NCI-H128 (cell line): ENCODE measurements at regions not wholly inside any gene's neighbourhood (a gene's known extent, or its start where the extent isn't known, plus 50 kb on each side); places are given as distances from the start of the nearest gene placed in this dataset.
"Not testable (repeated sequence)": the region's sequence is repeated elsewhere in the genome, so short reads cannot be mapped to it uniquely, and the experiment has no call there.

Experiments used
- DNase-seq: peaks from one replicate; lab custom pipeline; 2025; ENCODE audit not compliant: unreplicated experiment; lab: John Stamatoyannopoulos, UW

DNA sequence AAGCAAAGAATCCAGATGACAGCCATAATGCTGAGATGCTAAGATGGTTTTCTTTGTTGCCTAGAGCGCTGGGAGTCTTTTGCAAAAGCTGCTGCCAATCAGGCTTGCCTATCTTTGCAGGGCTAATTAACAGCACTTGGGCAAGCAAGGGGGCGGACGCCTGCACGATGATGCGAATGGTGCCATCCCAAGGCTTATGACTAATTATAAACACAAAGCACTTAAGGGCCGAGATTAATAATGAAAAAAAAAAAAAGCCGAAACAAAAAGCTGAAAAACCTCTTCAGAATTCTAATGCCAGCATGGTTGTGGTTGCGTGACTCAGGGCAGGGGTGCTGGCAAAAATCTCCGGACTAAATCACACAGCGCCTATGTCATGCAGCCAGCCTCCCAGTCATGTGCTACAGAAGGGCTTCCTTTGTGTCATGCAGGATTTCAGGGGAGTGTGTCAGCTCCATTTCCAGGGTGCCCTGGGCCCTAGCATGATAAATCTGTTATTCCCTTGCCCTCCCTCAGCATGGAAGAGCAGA, 185.0 kb upstream of the ANKRD28 start:
- DNase-seq = no peak

DNA sequence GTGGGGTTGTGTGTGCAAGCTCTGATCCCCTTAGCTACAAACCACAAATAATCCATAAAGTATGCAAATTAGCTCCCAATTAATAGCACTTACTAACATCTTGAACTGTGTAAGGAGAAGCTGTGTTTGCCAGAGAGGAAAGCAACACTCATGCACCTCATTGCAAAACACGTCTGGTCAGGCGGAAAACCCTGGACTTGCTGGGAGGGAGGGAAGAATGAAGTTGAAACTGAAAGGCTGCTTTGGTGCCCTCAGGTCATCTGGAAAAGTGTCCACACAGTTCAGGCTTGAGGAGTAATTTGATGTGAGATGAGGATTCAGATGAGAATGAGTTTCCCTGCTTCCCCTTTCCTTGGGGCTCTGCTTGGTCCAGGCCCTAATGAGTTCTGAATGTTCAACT, 185.5 kb upstream of the ANKRD28 start:
- no peak for DNase-seq

DNA sequence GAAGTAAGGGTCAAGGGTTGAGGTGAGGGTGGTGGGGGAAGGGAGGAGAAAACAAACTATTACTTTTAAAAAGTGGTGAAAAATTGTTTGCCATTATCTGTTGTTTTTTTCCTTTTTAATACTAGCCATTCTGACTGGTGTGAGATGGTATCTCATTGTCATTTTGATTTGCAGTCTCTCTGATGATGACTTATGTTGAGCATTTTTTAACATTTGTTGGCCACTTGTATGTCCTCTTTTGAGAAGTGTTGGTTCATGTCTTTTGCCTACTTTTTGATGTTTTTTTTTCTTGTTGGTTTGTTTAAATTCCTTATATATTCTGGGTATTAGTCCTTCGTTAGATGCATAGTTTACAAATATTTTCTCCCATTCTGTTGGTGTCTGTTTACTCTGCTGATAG, 185.9 kb upstream of the ANKRD28 start:
- no peak for DNase-seq

DNA sequence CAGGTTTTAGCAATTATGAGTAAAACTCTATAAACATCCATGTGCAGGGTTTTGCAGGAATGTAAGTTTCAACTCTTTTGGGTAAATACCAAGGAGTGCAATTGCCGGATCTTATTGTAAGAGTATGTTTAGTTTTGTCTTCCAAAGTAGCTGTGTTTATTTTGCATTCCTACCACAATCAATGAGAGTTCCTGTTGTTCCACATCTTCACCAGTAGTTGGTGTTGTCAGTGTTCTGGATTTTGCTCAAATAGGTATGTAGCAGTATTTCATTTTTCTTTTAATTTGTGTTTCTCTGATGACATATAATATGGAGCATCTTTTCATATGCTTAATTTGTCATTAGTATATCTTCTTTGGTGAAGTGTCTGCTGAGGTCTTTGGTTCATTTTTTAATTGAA, 185.1 kb upstream of the GALNT15 start:
- DNase-seq = no peak

DNA sequence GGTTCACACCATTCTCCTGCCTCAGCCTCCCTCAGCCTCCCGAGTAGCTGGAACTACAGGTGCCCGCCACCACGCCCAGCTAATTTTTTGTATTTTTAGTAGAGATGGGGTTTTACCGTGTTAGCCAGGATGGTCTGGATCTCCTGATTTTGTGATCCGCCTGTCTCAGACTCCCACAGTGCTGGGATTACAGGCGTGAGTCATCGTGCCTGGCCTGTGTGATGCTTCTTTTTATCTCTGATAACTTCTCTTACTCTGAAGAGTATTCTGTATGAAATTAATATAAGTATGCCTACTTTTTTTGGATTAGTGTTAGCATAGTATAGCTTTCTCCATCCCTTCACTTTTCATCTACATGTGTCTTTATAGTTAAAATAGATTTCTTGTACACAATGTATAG, 180.8 kb upstream of the GALNT15 start:
- DNase-seq = not testable (repeated sequence)

DNA sequence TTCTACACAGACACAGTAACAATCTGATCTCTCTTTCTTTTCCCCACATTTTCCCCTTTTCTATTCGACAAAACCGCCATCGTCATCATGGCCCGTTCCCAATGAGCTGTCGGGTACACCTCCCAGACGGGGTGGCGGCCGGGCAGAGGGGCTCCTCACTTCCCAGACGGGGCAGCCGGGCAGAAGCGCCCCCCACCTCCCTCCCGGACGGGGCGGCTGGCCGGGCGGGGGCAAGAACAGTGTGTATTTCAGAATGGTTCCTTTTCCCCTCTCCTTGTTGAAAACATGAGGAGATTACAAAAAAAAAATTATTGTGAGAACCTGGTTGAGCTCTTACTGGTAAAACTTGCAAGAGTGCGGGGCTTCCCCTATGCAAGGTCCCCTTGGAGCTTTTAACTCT, 178.0 kb upstream of the GALNT15 start:
- not testable (repeated sequence) for DNase-seq

DNA sequence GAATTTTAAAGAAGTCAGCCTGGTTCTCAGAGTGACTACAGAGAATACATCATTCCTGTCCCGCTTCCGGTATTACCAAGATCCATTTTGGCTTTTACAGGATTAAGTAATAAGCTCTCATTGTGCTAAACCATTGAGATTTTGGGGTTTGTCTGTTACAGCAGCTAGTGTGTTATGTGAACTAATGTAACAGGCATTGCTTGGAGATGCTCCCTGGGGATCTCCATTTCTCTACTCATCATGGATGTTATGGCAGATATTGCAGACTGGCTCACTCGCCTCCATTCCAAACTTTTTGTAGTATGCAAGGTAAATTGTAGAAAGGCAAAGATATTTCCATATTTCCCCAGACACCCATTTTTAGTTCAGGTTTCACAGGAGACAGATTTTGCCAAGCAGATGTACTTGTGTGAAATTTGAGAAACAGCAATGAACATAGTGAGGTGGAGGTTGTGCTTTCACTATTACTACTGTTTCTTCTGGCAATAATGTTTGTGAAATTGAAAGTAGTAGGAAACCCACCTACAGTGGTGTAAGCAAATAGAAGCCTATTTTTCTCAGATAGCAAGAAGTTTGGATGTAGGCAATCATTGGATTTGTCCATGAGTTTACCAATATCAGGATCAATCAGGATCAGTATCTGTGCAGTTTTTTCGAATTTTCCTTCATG, 177.1 kb upstream of the GALNT15 start:
- DNase-seq = no peak

DNA sequence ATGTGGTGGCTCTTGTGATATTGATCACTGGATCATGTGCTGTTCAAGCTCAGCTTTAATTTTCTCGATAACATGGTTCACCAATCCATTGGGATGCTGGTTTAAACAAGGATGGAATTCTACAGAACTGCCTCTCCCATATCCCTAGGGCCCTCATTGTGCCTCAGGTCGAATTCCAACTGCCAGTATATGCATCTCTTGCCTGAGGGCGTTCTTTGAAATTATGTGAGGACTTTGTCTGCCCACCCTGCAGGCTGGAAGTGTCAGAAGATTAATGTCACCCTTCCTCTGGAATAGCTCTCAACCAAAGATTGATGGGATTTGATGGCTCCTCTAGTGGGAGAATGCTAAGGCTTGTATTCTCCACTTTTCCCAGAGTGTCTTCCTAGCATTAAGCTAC, 175.6 kb upstream of the GALNT15 start:
- no peak for DNase-seq

DNA sequence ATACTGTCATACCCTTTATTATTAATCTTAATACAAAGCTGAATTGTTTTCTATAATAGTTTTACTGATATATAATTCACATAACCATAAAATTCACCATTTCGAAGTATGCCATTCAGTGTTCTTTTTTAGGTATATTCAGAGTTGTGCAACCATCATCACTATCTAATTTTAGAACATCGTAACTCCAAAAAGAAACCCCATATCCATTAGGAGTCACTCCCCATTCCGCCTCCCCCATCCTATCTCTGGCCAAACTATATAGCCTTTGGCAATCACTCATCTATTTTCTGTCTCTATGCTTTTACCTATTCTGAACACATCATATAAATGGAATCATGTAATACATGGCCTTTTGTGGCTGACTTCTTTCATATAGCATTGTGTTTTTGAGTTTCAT, 169.7 kb upstream of the GALNT15 start:
- DNase-seq = no peak

DNA sequence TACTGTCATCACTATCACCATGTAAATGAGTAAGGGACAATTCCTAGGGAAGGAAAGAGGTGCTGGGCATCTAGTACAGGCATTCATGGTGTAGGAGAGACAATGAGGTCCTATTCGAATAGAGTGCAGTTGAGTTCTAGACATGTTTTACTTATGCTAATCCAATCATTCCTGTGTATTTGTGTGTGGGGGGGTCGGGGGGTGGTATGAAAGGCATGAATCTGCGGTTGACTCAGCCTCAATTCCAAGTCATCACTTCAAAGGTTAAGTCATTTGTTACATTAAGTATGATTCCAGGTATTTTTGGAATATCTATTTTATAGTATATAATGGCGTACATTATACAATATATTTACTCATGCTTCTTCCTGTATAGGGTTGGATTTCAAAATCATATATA, 163.1 kb upstream of the GALNT15 start:
- no peak for DNase-seq

DNA sequence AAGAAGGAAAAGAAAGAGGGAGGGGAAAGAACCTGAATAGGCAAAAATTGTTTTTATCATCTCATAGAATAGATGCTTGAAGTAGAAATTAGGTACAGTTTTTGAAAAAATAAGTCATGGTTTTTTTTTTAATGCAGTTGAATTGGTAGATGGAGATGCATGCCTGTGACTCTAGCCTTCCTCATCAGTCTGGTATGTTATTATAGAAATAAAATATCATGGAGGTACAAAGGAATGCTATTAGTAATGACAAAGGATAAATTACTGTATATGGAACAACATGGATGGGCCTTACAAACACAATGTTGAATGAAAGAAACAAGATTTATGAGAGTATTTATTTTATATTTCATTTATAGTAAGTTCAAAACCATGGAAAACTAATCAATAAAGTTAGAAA, 162.4 kb upstream of the GALNT15 start:
- no peak for DNase-seq

DNA sequence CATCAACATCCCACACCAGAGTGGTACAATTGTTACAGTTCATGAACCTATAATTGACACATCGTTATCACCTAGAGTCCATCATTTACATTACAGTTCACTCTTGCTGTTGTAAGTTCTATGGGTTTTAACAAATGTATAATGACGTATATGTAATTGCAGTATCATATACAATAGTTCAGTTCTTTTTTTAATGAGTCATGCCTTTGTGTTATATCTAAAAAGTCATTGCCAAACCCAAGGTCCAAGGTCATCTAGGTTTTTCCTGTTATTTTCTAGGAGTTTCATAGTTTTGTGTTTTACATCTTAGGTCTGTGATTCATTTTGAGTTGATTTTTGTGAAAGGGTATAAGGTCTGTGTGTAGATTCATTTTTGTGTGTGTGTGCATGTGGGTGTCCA, 160.9 kb upstream of the GALNT15 start:
- DNase-seq = no peak

DNA sequence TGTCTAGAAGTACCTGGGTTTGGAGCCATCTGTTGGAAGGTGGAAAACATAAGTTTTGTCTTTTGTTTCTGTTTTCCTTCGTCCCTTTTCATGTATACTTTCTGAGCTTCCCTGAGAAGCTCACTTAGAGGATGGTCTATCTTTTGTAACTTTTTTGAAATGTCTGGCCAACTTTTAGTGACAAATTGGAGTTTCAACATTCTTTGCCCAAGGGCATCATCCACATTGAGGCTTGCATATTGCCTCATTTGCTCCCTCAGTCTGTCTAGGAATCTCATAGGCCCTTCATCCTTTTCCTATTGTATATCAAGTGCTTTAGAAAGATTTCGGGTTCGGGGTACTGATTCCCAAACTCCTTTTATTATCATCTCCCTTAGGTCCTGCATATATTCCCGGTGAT, 152.7 kb upstream of the GALNT15 start:
- not testable (repeated sequence) for DNase-seq

DNA sequence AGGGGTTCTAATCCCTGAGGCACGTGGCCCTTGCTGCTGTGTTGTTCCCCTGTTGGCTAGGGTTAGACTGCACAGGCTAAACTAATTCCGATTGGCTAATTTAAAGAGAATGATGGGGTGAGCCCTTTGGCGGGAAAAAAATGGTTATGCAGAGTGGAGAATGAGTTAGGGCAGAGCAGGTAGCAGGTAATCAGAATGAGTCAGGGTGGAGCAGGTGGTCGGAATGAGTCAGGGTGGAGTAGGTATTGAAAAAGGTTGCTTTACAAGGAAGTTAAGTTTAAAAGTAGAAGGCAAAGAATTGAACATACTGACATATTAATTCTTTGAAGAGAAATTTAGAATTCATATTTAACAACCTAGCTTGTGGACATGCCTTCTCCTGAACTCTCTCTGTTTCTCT, 150.6 kb upstream of the GALNT15 start:
- DNase-seq = not testable (repeated sequence)

DNA sequence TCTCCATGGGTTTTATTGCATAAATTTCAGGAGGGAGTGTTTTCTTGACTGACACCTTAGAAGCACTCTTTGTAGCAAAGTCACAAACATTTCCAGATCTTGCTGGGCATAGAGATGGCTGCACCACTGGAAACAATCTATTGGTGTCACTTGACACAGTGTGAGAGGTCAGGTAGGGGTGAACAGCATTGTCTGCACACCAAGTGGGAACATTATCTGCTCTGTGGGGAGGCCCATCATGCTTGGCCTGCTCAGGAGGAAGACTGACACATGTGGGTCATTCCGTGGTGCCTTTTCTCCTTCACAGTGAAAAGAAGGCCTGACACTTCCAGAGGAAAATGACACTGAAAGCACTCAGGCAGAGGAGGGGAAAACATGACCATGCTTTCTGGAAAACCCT, 149.9 kb upstream of the GALNT15 start:
- no peak for DNase-seq

DNA sequence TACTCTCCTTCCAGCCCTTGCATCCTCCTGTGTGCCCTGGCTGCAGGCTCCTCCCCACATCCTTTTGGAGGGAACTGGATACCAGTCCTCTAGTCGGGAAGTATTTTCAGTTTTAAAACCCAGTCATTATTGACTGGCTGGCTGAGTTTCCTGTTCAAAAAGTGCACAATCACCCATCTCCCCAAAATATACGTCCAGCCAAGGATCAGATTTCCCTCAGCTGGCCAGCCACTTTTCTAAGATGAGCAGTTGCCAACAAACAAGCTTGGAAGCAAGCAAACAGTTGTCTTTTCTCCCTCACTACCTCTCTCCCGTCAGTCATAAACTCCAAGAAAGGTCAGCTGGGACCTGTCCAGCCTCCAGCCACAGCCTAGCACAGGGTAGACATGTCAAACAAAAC, 147.7 kb upstream of the GALNT15 start:
- no peak for DNase-seq

DNA sequence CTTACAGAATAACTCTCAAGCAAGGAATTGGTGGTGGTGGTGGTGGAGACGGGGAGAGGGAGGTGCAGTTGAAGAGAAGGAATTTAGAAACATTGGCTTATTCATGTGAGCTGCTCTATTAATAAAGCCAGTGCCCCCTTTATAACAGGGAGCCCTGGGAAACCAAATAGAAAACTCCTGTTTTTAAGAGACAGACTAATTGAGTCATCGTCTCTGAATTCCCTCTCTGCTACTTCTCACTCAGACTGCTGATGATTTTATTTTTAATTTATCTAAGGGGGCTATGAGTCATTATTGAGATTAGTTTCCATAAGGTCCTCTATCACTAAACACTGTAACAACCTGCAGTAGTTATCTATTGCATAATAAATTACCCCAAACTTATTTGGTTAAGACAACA, 145.9 kb upstream of the GALNT15 start:
- no peak for DNase-seq

DNA sequence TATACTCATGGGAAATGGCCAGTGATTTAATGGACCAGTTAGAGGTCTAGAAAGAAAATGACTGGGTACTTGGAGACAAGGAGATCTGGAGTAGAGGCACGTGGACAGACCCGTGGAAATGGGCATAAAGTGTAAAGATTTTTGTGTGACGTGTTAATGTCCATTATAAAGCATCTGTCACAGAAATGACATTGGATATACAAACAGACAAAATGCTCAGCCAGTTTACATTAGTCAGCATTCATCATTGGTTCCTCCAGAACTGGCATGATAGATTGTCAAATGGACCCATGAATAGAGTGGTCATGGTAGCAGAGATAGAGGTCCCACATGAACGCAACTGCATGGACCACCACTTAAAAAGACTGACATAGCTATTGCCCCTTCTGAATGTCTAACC, 144.1 kb upstream of the GALNT15 start:
- no peak for DNase-seq

DNA sequence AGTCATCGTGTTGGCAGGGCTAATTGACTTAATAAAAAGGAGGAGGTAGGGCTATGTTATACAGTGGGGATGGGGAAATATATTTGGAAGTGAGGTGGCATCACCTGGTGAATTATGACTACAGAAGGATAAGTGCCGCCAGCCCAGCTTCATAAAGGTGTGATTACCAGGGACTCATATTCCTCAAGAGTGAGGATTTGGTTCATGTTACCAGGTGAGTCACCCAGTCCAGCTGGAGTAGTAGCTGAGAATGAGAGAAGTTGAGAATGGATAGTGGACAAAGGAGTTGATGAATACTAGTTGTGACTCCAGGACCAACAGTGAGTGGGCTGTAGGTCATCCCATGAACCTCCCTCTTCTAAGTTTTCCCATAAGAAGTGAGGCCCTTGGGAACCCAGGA, 143.0 kb upstream of the GALNT15 start:
- DNase-seq = no peak

DNA sequence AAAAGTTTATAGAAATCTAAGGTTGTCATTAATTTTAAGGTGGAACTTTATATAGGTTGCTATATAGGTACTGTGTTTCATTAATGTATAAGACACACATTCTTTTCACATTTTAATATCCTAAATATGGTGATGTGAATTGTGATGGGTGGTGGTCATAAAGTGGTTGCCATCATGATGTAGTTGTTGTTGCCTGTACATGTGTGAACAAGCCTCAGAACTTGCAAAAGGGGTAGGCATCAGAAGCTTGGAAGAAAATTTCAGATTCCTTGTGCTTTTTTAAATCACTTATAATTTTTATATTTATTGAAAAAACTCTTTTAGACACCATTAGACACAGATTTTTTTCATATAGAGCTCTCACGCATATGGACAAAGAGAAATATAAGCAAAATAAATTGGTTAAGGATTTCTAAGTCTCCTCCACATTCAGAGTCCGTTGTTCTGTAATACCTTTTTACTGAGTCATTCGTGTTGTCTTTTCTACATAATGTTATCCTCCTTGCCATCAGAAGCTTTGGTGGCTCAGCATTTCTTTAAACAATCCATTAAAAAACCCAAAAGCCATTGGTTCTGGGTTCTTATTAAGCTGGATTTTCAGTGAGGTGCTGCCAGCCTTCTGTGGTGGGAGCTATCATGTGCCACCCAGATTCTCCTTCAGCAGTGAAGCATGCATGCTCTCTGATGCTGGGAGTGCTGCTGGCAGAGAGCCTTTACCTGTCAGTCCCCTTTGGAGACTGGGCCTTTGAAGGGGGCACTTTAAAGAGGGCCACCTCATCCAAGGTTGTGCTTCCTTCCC, 140.4 kb upstream of the GALNT15 start:
- DNase-seq = no peak

DNA sequence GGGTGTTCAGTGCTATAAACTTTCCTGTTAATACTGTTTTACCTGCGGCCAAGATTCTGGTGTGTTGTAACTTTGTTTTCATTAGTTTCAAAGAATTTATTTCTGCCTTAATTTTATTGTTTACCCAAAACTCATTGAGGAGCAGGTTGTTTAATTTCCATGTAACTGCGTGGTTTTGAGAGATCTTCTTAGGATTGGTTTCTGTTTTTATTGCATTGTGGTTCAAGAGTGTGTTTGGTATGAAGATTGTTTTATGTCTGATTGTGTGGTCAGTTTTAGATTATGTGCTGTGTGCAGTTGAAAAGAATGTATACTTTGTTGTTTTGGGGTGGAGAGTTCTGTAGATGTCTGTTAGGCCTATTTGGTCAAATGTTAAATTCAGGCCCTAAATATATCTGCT, 133.5 kb upstream of the GALNT15 start:
- no peak for DNase-seq

DNA sequence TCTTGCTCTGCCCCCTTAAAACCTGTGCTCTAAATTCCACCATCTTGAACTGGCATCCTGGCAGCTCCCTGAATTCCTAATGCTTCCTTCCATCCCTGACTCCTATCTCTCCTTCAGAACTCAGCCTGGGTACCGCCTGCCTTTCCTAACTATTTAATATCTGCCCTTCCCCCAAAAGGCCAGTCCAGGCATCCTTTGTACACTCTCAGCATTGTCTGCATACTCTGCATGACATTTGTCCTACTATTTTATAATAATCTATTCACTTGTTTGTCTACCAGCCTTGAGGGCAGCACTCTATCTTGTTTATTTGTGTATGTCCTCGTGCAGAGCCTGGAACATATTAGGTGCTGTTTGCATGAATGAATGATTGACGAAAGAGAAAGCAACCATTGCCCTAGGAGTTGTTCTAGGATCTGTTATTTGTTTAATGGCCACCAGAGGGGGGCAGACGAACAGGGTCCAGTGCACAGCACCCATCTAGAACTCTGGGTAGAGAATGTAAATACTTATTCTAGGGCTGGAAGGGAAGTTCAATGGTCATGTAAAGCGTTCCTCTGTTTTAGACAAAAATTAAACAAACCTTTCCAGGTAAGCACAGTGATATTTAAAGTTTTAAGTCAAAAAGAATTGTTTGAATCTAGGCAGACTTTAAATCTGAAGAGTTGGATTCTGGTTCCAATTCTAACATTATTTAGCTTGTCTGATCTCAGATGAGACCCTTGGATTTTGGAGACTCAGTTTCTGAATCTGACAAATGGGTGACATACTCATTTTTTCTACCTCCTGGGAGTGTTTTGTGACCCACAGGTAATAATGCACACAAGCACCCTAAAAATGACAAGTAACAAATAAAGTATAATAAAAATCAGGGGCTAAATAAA, 125.8 kb upstream of the GALNT15 start:
- DNase-seq = no peak
